ENCODE measurements at regions not wholly inside any gene's neighbourhood (a gene's known extent, or its start where the extent isn't known, plus 50 kb on each side); places are given as distances from the start of the nearest gene placed in this dataset.

GRCh38 chrX:26375346-26375745 is 159.4 kb downstream of the MAGEB5 start:
- no peak for DNase-seq (ENCODE audit: low read depth)

- DNase-seq (ENCODE audit: low read depth), result no peak
Observed at GRCh38 chrX:26373829-26374228, 157.9 kb downstream of the MAGEB5 start.

- DNase-seq (ENCODE audit: low read depth), result no peak
Observed at GRCh38 chrX:26352891-26353430, 137.0 kb downstream of the MAGEB5 start.

- no peak for DNase-seq (ENCODE audit: low read depth)
Observed at GRCh38 chrX:26347171-26347570, 131.2 kb downstream of the MAGEB5 start.

GRCh38 chrX:26334232-26334631 is 118.3 kb downstream of the MAGEB5 start:
- no peak for DNase-seq (ENCODE audit: low read depth)

- no peak for DNase-seq (ENCODE audit: low read depth)
Observed at GRCh38 chrX:26328608-26329319, 112.8 kb downstream of the MAGEB5 start.

- no peak for DNase-seq (ENCODE audit: low read depth)
Observed at GRCh38 chrX:26309262-26309661, 93.3 kb downstream of the MAGEB5 start.

- no peak for DNase-seq (ENCODE audit: low read depth)
Observed at GRCh38 chrX:26295425-26295824, 79.5 kb downstream of the MAGEB5 start.

GRCh38 chrX:26286836-26287235 is 70.9 kb downstream of the MAGEB5 start:
- no peak for DNase-seq (ENCODE audit: low read depth)
